Liver (tissue), 8 donors: ENCODE measurements at regions not wholly inside any gene's neighbourhood (a gene's known extent, or its start where the extent isn't known, plus 50 kb on each side); places are given as distances from the start of the nearest gene placed in this dataset.

Experiments
- DNase-seq: peaks from one replicate; pipeline ENCODE4 v3.0.0-alpha.2; 2017; ENCODE audit warnings: low spot score
- H3K27ac ChIP-seq, 2 donors: one replicate each; pipeline ENCODE4 v1.7.0; 2013; ENCODE audit warnings: inconsistent platforms in 2 of 2, low read length in 2 of 2, control low read depth in 1 of 2, low read depth in 1 of 2, mild to moderate bottlenecking in 1 of 2
- H3K27me3 ChIP-seq, 4 donors: one replicate each; pipeline versions ENCODE4 v1.6.1 to v1.7.0; 2013; ENCODE audit warnings: low read length in 3 of 4, inconsistent platforms in 1 of 4, mild to moderate bottlenecking in 1 of 4, moderate library complexity in 1 of 4; ENCODE audit not compliant: control insufficient read depth in 4 of 4, insufficient read depth in 4 of 4
- H3K36me3 ChIP-seq, 4 donors: one replicate each; pipeline versions ENCODE4 v1.6.1 to v1.7.0; 2013; ENCODE audit warnings: low read length in 3 of 4, mild to moderate bottlenecking in 3 of 4, low read depth in 1 of 4, moderate library complexity in 1 of 4; ENCODE audit not compliant: control insufficient read depth in 4 of 4, insufficient read depth in 3 of 4
- H3K4me1 ChIP-seq, 4 donors: one replicate each; pipeline versions ENCODE4 v1.6.1 to v1.7.0; 2013; ENCODE audit warnings: low read length in 3 of 4, mild to moderate bottlenecking in 3 of 4, moderate library complexity in 1 of 4; ENCODE audit not compliant: control insufficient read depth in 4 of 4, insufficient read depth in 4 of 4
- H3K4me3 ChIP-seq, 3 donors: one replicate each; pipeline versions ENCODE4 v1.6.1 to v1.7.0; 2013; ENCODE audit warnings: low read length in 3 of 3, control low read depth in 1 of 3, low read depth in 1 of 3, mild to moderate bottlenecking in 1 of 3
- H3K9ac ChIP-seq, 2 donors: one replicate each; pipeline ENCODE4 v1.7.0; 2013; ENCODE audit warnings: low read length in 2 of 2, mild to moderate bottlenecking in 2 of 2, moderate library complexity in 2 of 2, control low read depth in 1 of 2, low read depth in 1 of 2
- H3K9me3 ChIP-seq, 4 donors: one replicate each; pipeline versions ENCODE4 v1.6.1 to v1.7.0; 2013; ENCODE audit warnings: low read length in 3 of 4; ENCODE audit not compliant: control insufficient read depth in 4 of 4
- CTCF ChIP-seq: fragments of 150-350 bp; IDR thresholded peaks from 2 replicates; pipeline ENCODE4 v1.5.1; 2017; ENCODE audit warnings: improper control_type of control experiment, low read depth, low read length; ENCODE audit not compliant: missing input control
- EGR1 ChIP-seq, 2 donors: IDR thresholded peaks; 2 replicates each; pipeline ENCODE4 v1.6.1; 2016 to 2018; ENCODE audit warnings: antibody characterized with exemption in 2 of 2, low read depth in 2 of 2
- FOXA1 ChIP-seq: IDR thresholded peaks from 2 replicates; pipeline ENCODE4 v1.6.1; 2016; ENCODE audit warnings: antibody characterized with exemption
- HNF4A ChIP-seq, 2 donors: conservative IDR thresholded peaks; 2 replicates each; pipeline ENCODE4 v1.6.1; 2016; ENCODE audit warnings: antibody characterized with exemption in 2 of 2, mild to moderate bottlenecking in 2 of 2
- HNF4G ChIP-seq: IDR thresholded peaks from 2 replicates; pipeline ENCODE4 v1.6.1; 2016; ENCODE audit warnings: antibody characterized with exemption
- JUND ChIP-seq, 2 donors: IDR thresholded peaks; 2 replicates each; pipeline ENCODE4 v1.6.1; 2016; ENCODE audit warnings: antibody characterized with exemption in 2 of 2
- RAD21 ChIP-seq, 2 donors: IDR thresholded peaks; 2 replicates each; pipeline ENCODE4 v1.6.1; 2016; ENCODE audit warnings: antibody characterized with exemption in 2 of 2, mild to moderate bottlenecking in 2 of 2
- REST ChIP-seq: IDR thresholded peaks from 2 replicates; pipeline ENCODE4 v1.6.1; 2016; ENCODE audit warnings: antibody characterized with exemption, mild to moderate bottlenecking
- SP1 ChIP-seq: IDR thresholded peaks from 2 replicates; pipeline ENCODE4 v1.6.1; 2018; ENCODE audit warnings: antibody characterized with exemption, mild to moderate bottlenecking
- TAF1 ChIP-seq: conservative IDR thresholded peaks from 2 replicates; pipeline ENCODE4 v1.6.1; 2016; ENCODE audit warnings: antibody characterized with exemption, mild to moderate bottlenecking
- YY1 ChIP-seq: IDR thresholded peaks from 2 replicates; pipeline ENCODE4 v1.6.1; 2016; ENCODE audit warnings: antibody characterized with exemption, mild to moderate bottlenecking
- ZBTB33 ChIP-seq: IDR thresholded peaks from 2 replicates; pipeline ENCODE4 v1.6.1; 2016; ENCODE audit warnings: antibody characterized with exemption
- WGBS: extraction: QIAGEN DNeasy Blood & Tissue Kit; methylation state at CpG from one replicate; pipeline ENCODE4 v1.1.7; 2013; 5-methylcytosine and 5-hydroxymethylcytosine counted together
- donor health status: healthy.
- donor health status: healthy.
- donor health status: healthy.
- donor health status: healthy.
- donor health status: healthy.

- H3K9ac ChIP-seq, result no peak overlapping the region
- H3K9me3 ChIP-seq, result no peaks in the 10 kb centered on the region
- H3K4me1 ChIP-seq, result no peaks in the 10 kb centered on the region
- H3K36me3 ChIP-seq, result no peaks in the 10 kb centered on the region
- no peaks in the 10 kb centered on the region for H3K27me3 ChIP-seq
- no peak overlapping the region for H3K4me3 ChIP-seq
- DNase-seq, result no peak
- H3K27ac ChIP-seq, result no peak overlapping the region
- TF ChIP-seq CTCF (no peak), RAD21 (IDR thresholded peaks at IDR 0.05) (no peak), ZBTB33 (no peak), YY1 (no peak), TAF1 (no peak), FOXA1 (no peak), REST (no peak), SP1 (no peak), EGR1 (IDR thresholded peaks at IDR 0.05; ENCODE audit: low read depth in 2 of 2) (no peak), JUND (IDR thresholded peaks at IDR 0.05) (no peak)
- 93% methylated on average over 5 of the region's 5 CpGs for WGBS
Measured at GRCh38 chr6:118408863-118409262, 139.2 kb upstream of the PLN start.

GRCh38 chr6:118410001-118410400, 138.1 kb upstream of the PLN start:
- no peaks in the 10 kb centered on the region for H3K9me3 ChIP-seq
- 64% methylated on average over 2 of the region's 2 CpGs for WGBS
- H3K36me3 ChIP-seq, result no peaks in the 10 kb centered on the region
- TF ChIP-seq RAD21 (IDR thresholded peaks at IDR 0.05), result no peak
- TF ChIP-seq HNF4G, result no peak
- no peak for TF ChIP-seq SP1
- TF ChIP-seq HNF4A (conservative IDR thresholded peaks at IDR 0.05), result no peak
- no peak for TF ChIP-seq REST
- TF ChIP-seq CTCF, result no peak
- H3K27ac ChIP-seq, result no peak overlapping the region
- H3K4me1 ChIP-seq, result no peaks in the 10 kb centered on the region
- H3K27me3 ChIP-seq, result no peaks in the 10 kb centered on the region
- H3K4me3 ChIP-seq, result no peak overlapping the region
- no peak overlapping the region for H3K9ac ChIP-seq
- DNase-seq, result no peak
